ENCODE measurements at regions not wholly inside any gene's neighbourhood (a gene's known extent, or its start where the extent isn't known, plus 50 kb on each side); places are given as distances from the start of the nearest gene placed in this dataset.

- H3K9me3 ChIP-seq (ENCODE audit: control insufficient read depth in 1 of 2, insufficient read depth in 1 of 2, low read depth in 1 of 2, low read length in 2 of 2): no peaks in the 10 kb centered on the region
- no peaks in the 10 kb centered on the region for H4K20me1 ChIP-seq (ENCODE audit: insufficient read depth)
- H3K27ac ChIP-seq (ENCODE audit: low read depth, low read length): no peak overlapping the region
- POLR2A ChIA-PET: no interaction called here
- no peaks in the 10 kb centered on the region for H3K27me3 ChIP-seq (ENCODE audit: insufficient read depth, low read length)
- TF ChIP-seq ATF3 (IDR thresholded peaks at IDR 0.05) (no peak), JUND (IDR thresholded peaks at IDR 0.05) (no peak), ZFX (IDR thresholded peaks at IDR 0.05) (no peak), CEBPB (IDR thresholded peaks at IDR 0.05; ENCODE audit: low read depth) (no peak), POLR2A (IDR thresholded peaks at IDR 0.05; ENCODE audit: borderline replicate concordance, extremely low read depth, insufficient read depth, insufficient read length) (no peak), RAD21 (IDR thresholded peaks at IDR 0.05; ENCODE audit: low read depth) (no peak)
- no peaks in the 10 kb centered on the region for H3K79me2 ChIP-seq (ENCODE audit: insufficient read depth, low read length)
- ATAC-seq: no peak
- CTCF ChIA-PET: no interaction called here
- no peaks in the 10 kb centered on the region for H3K9me2 ChIP-seq (ENCODE audit: insufficient read depth)
- BruUV-seq (replicated peaks): no TSS peak
- no peaks in the 10 kb centered on the region for H3K36me3 ChIP-seq (ENCODE audit: control insufficient read depth in 1 of 2, insufficient read depth in 2 of 2, low read length in 2 of 2)
- H3K4me1 ChIP-seq (ENCODE audit: control insufficient read depth in 1 of 2, insufficient read depth in 2 of 2, low read length in 2 of 2): no peaks in the 10 kb centered on the region
- H3K4me3 ChIP-seq (replicated peaks in 1 of 2; ENCODE audit: low read depth in 1 of 2, low read length in 2 of 2): no peak overlapping the region
- intact Hi-C loops (cut with micrococcal nuclease): no loop called here
- no peak for DNase-seq (ENCODE audit: low read depth, low spot score)
- no peak overlapping the region for H3K9ac ChIP-seq (ENCODE audit: low read length)
- no peak overlapping the region for H3K4me2 ChIP-seq (ENCODE audit: low read length)
- RAD21 ChIA-PET (ENCODE audit: low non-redundant PET in 1 of 2, low total read pairs in 2 of 2, uncharacterized antibody in 2 of 2, unreplicated experiment in 2 of 2): no interaction called here
- H2AFZ ChIP-seq (ENCODE audit: low read depth, low read length, poor library complexity, severe bottlenecking): no peak overlapping the region
Measured at GRCh38 chr4:33323393-33323792, 2603.2 kb downstream of the PCDH7 start.

- Histone ChIP-seq H3K4me3 (replicated peaks in 1 of 2; ENCODE audit: low read depth in 1 of 2, low read length in 2 of 2) (no peak overlapping the region), H3K27ac (ENCODE audit: low read depth, low read length) (no peak overlapping the region), H3K27me3 (ENCODE audit: insufficient read depth, low read length) (no peaks in the 10 kb centered on the region), H4K20me1 (ENCODE audit: insufficient read depth) (no peaks in the 10 kb centered on the region), H3K4me1 (ENCODE audit: control insufficient read depth in 1 of 2, insufficient read depth in 2 of 2, low read length in 2 of 2) (no peaks in the 10 kb centered on the region), H3K9ac (ENCODE audit: low read length) (no peak overlapping the region), H2AFZ (ENCODE audit: low read depth, low read length, poor library complexity, severe bottlenecking) (no peak overlapping the region), H3K36me3 (ENCODE audit: control insufficient read depth in 1 of 2, insufficient read depth in 2 of 2, low read length in 2 of 2) (no peaks in the 10 kb centered on the region), H3K79me2 (ENCODE audit: insufficient read depth, low read length) (no peaks in the 10 kb centered on the region), H3K4me2 (ENCODE audit: low read length) (no peak overlapping the region), H3K9me2 (ENCODE audit: insufficient read depth) (no peaks in the 10 kb centered on the region), H3K9me3 (ENCODE audit: control insufficient read depth in 1 of 2, insufficient read depth in 1 of 2, low read depth in 1 of 2, low read length in 2 of 2) (peaks cover 0 to 11% of the 10 kb centered on the region in 2 experiments; a peak in 2 of 4 replicates)
- ChIA-PET CTCF (no interaction called here), POLR2A (no interaction called here), RAD21 (ENCODE audit: low non-redundant PET in 1 of 2, low total read pairs in 2 of 2, uncharacterized antibody in 2 of 2, unreplicated experiment in 2 of 2) (no interaction called here)
- TF ChIP-seq CEBPB (IDR thresholded peaks at IDR 0.05; ENCODE audit: low read depth) (no peak), YY1 (IDR thresholded peaks at IDR 0.05; ENCODE audit: extremely low read depth, insufficient replicate concordance, low read depth, low read length) (no peak), ZNF274 (IDR thresholded peaks at IDR 0.05; ENCODE audit: low read depth, low read length) (no peak), SP1 (IDR thresholded peaks at IDR 0.05; ENCODE audit: low read depth) (no peak), FOSL1 (IDR thresholded peaks at IDR 0.05; ENCODE audit: low read depth) (no peak), MAX (IDR thresholded peaks at IDR 0.05) (no peak), POLR2AphosphoS5 (IDR thresholded peaks at IDR 0.05; ENCODE audit: low read depth, low read length) (no peak), TCF7L2 (IDR thresholded peaks at IDR 0.05; ENCODE audit: borderline replicate concordance, extremely low read depth, insufficient read depth, insufficient read length) (no peak)
- intact Hi-C loops (cut with micrococcal nuclease): no loop called here
- BruUV-seq (replicated peaks): no TSS peak
- ATAC-seq (no peak), DNase-seq (ENCODE audit: low read depth, low spot score) (no peak)
Measured at GRCh38 chr4:33334416-33334815, 2614.2 kb downstream of the PCDH7 start.

All from HCT116 (cell line).